HCT116 (cell line): ENCODE measurements at regions not wholly inside any gene's neighbourhood (a gene's known extent, or its start where the extent isn't known, plus 50 kb on each side); places are given as distances from the start of the nearest gene placed in this dataset.

Experiments
- ATAC-seq: fragments of 200-7000 bp; cut with Tn5 transposase; 2 replicates; pipeline ENCODE4 v1.9.1; 2020; ENCODE audit warnings: mild to moderate bottlenecking, moderate library complexity
- BruUV-seq: library from RNA; stranded (reverse); fragments of 400-500 nt; replicated peaks from 2 replicates; lab custom pipeline; 2021; lab: Mats Ljungman, UMichigan
- CTCF ChIA-PET: fragments of 300-600 bp; sonication (Branson Sonifier 250); formaldehyde crosslinking; loops from one replicate; lab custom pipeline; 2021; ENCODE audit warnings: antibody characterized with exemption; lab: Charles Lee
- POLR2A ChIA-PET: fragments of 300-600, 350-600 bp; sonication (Branson Sonifier 250); formaldehyde crosslinking; loops from one replicate; lab custom pipeline; 2021; ENCODE audit warnings: antibody characterized with exemption; lab: Charles Lee
- RAD21 ChIA-PET, 2 experiments: fragments of 300-600 bp; sonication (Branson Sonifier 250); formaldehyde crosslinking; loops; one replicate each; lab custom pipeline; 2023; ENCODE audit warnings: low total read pairs in 2 of 2; ENCODE audit not compliant: uncharacterized antibody in 2 of 2, unreplicated experiment in 2 of 2, low non-redundant PET in 1 of 2; lab: Charles Lee
- DNase-seq: peaks from one replicate; pipeline ENCODE4 v3.0.0-alpha.2; 2010; ENCODE audit warnings: low read depth, low spot score
- H2AFZ ChIP-seq: fragments of 200-600 bp; shearing (Covaris generic), sonication (generic); 2 replicates; pipeline ENCODE4 v1.6.1; 2017; ENCODE audit warnings: low read depth, mixed run types, mixed read lengths, antibody characterized with exemption, low read length; ENCODE audit not compliant: poor library complexity, severe bottlenecking
- H3K27ac ChIP-seq: 2 replicates; pipeline ENCODE4 v1.5.1; 2012; ENCODE audit warnings: low read depth, low read length
- H3K27me3 ChIP-seq: fragments of 200-600 bp; sonication (generic); 2 replicates; pipeline ENCODE4 v1.6.1; 2016; ENCODE audit warnings: mixed run types, low read length, mixed read lengths; ENCODE audit not compliant: insufficient read depth
- H3K36me3 ChIP-seq, 2 experiments: fragments of 200-500 bp in 1 of 2; fragments of 200-600 bp in 1 of 2; sonication (Bioruptor generic) in 1 of 2; sonication (generic) in 1 of 2; 2 replicates each; pipeline versions ENCODE4 v1.5.1 to v1.6.1; 2014 to 2016; ENCODE audit warnings: low read length in 2 of 2, inconsistent platforms in 1 of 2, mixed read lengths in 1 of 2, mixed run types in 1 of 2; ENCODE audit not compliant: insufficient read depth in 2 of 2, control insufficient read depth in 1 of 2
- H3K4me1 ChIP-seq, 2 experiments: fragments of 200-600 bp in 1 of 2; sonication (generic) in 1 of 2; 2 replicates each; pipeline versions ENCODE4 v1.5.1 to v1.6.1; 2012 to 2017; ENCODE audit warnings: low read length in 2 of 2, inconsistent platforms in 1 of 2, mild to moderate bottlenecking in 1 of 2, mixed read lengths in 1 of 2, mixed run types in 1 of 2, moderate library complexity in 1 of 2; ENCODE audit not compliant: insufficient read depth in 2 of 2, control insufficient read depth in 1 of 2
- H3K4me2 ChIP-seq: fragments of 200-600 bp; sonication (generic); 2 replicates; pipeline ENCODE4 v1.6.1; 2017; ENCODE audit warnings: mixed run types, low read length, mixed read lengths
- H3K4me3 ChIP-seq, 2 experiments: fragments of 200-600 bp in 1 of 2; sonication (generic) in 1 of 2; replicated peaks in 1 of 2; 2 replicates each; pipeline ENCODE4 v1.5.1; 2011 to 2016; ENCODE audit warnings: low read length in 2 of 2, control low read depth in 1 of 2, low read depth in 1 of 2, mild to moderate bottlenecking in 1 of 2, mixed read lengths in 1 of 2, mixed run types in 1 of 2
- H3K79me2 ChIP-seq: fragments of 200-600 bp; sonication (generic); 2 replicates; pipeline ENCODE4 v1.6.1; 2017; ENCODE audit warnings: mild to moderate bottlenecking, mixed run types, low read length, moderate library complexity, mixed read lengths; ENCODE audit not compliant: insufficient read depth
- H3K9ac ChIP-seq: fragments of 200-600 bp; sonication (generic); 2 replicates; pipeline ENCODE4 v1.6.1; 2016; ENCODE audit warnings: low read length, mixed read lengths
- H3K9me2 ChIP-seq: fragments of 200-600 bp; sonication (generic), shearing (Covaris generic); 2 replicates; pipeline ENCODE4 v1.6.1; 2017; ENCODE audit warnings: mixed run types, mild to moderate bottlenecking, moderate library complexity; ENCODE audit not compliant: insufficient read depth
- H3K9me3 ChIP-seq, 2 experiments: fragments of 200-500 bp in 1 of 2; fragments of 200-600 bp in 1 of 2; sonication (Bioruptor generic) in 1 of 2; sonication (generic) in 1 of 2; 2 replicates each; pipeline ENCODE4 v1.6.1; 2014 to 2017; ENCODE audit warnings: low read length in 2 of 2, mixed read lengths in 2 of 2, inconsistent platforms in 1 of 2, low read depth in 1 of 2, mild to moderate bottlenecking in 1 of 2, mixed run types in 1 of 2, moderate library complexity in 1 of 2; ENCODE audit not compliant: control insufficient read depth in 1 of 2, insufficient read depth in 1 of 2
- H4K20me1 ChIP-seq: fragments of 200-600 bp; sonication (generic), shearing (Covaris generic); 2 replicates; pipeline ENCODE4 v1.6.1; 2017; ENCODE audit warnings: mixed run types, mild to moderate bottlenecking, moderate library complexity; ENCODE audit not compliant: insufficient read depth
- ATF3 ChIP-seq: IDR thresholded peaks from 2 replicates; pipeline ENCODE4 v1.6.1; 2012
- CTCF ChIP-seq, 3 experiments: fragments of 200-600 bp in 1 of 3; sonication (generic) in 1 of 3; IDR thresholded peaks in 2 of 3; conservative IDR thresholded peaks in 1 of 3; 2 replicates each; pipeline ENCODE4 v1.5.1; 2012 to 2017; ENCODE audit warnings: low read depth in 2 of 3, low read length in 2 of 3, antibody characterized with exemption in 1 of 3, borderline replicate concordance in 1 of 3, control low read depth in 1 of 3, mild to moderate bottlenecking in 1 of 3, mixed read lengths in 1 of 3, mixed run types in 1 of 3, moderate library complexity in 1 of 3; ENCODE audit not compliant: insufficient read depth in 1 of 3
- EGR1 ChIP-seq: IDR thresholded peaks from 2 replicates; pipeline ENCODE4 v1.6.1; 2012; ENCODE audit warnings: low read depth
- EZH2 ChIP-seq: fragments of 200-600 bp; sonication (generic); IDR thresholded peaks from 2 replicates; pipeline ENCODE4 v1.6.1; 2017; ENCODE audit warnings: antibody characterized with exemption, mixed run types
- FOSL1 ChIP-seq: IDR thresholded peaks from 2 replicates; pipeline ENCODE4 v1.6.1; 2012; ENCODE audit warnings: low read depth
- MAX ChIP-seq: IDR thresholded peaks from 2 replicates; pipeline ENCODE4 v1.6.1; 2012
- RAD21 ChIP-seq: IDR thresholded peaks from 2 replicates; pipeline ENCODE4 v1.6.1; 2012; ENCODE audit warnings: low read depth, mild to moderate bottlenecking
- REST ChIP-seq: IDR thresholded peaks from 2 replicates; pipeline ENCODE4 v1.6.1; 2012; ENCODE audit warnings: low read depth
- SIN3A ChIP-seq: IDR thresholded peaks from 2 replicates; pipeline ENCODE4 v1.6.1; 2012; ENCODE audit warnings: low read depth
- YY1 ChIP-seq: IDR thresholded peaks from 2 replicates; pipeline ENCODE4 v1.6.1; 2011; ENCODE audit warnings: low read length, low read depth, moderate library complexity, mild to moderate bottlenecking; ENCODE audit not compliant: insufficient replicate concordance; ENCODE audit errors: extremely low read depth
- ZFX ChIP-seq: fragments of 450-650 bp; IDR thresholded peaks from 2 replicates; pipeline ENCODE4 v1.6.1; 2017
- intact Hi-C: fragments of 100-400 bp; cut with micrococcal nuclease; formaldehyde crosslinking; loops from 2 replicates; pipeline ENCODE4 v1.10.0; 2022

- no peak overlapping the region for H3K9ac ChIP-seq
- TF ChIP-seq FOSL1 (no peak), ATF3 (no peak), EGR1 (no peak), EZH2 (no peak), CTCF (IDR thresholded peaks at IDR 0.05 in 2 of 3, conservative IDR thresholded peaks at IDR 0.05 in 1 of 3; ENCODE audit: borderline replicate concordance in 1 of 3, insufficient read depth in 1 of 3, low read depth in 2 of 3, low read length in 2 of 3) (no peak), RAD21 (no peak), YY1 (no peak), ZFX (no peak)
- no peak overlapping the region for H3K4me3 ChIP-seq
- peaks cover 0 to 3% of the 10 kb centered on the region in 2 experiments; a peak in 1 of 4 replicates for H3K9me3 ChIP-seq
- RAD21 ChIA-PET, result no interaction called here
- CTCF ChIA-PET, result no interaction called here
- no peaks in the 10 kb centered on the region for H3K27me3 ChIP-seq
- H3K27ac ChIP-seq, result no peak overlapping the region
- intact Hi-C loops, result no loop called here
- no peaks in the 10 kb centered on the region for H3K79me2 ChIP-seq
- no peaks in the 10 kb centered on the region for H3K36me3 ChIP-seq
- no TSS peak for BruUV-seq
- ATAC-seq, result no peak
- H3K4me2 ChIP-seq, result no peak overlapping the region
- H2AFZ ChIP-seq, result no peak overlapping the region
- H3K9me2 ChIP-seq, result no peaks in the 10 kb centered on the region
- POLR2A ChIA-PET, result no interaction called here
- no peaks in the 10 kb centered on the region for H3K4me1 ChIP-seq
- no peak for DNase-seq
- no peaks in the 10 kb centered on the region for H4K20me1 ChIP-seq
Observed at GRCh38 chr14:87874676-87875075, 118.3 kb downstream of the GALC start.

GRCh38 chr14:87873741-87874140, 119.2 kb downstream of the GALC start:
- H4K20me1 ChIP-seq, result no peaks in the 10 kb centered on the region
- no peak overlapping the region for H3K4me2 ChIP-seq
- H3K9ac ChIP-seq, result no peak overlapping the region
- ChIA-PET POLR2A (no interaction called here), RAD21 (no interaction called here), CTCF (no interaction called here)
- TF ChIP-seq SIN3A (no peak), REST (no peak), YY1 (no peak), MAX (no peak)
- ATAC-seq (no peak), DNase-seq (no peak)
- no peaks in the 10 kb centered on the region for H3K36me3 ChIP-seq
- no peak overlapping the region for H3K4me3 ChIP-seq
- BruUV-seq, result no TSS peak
- no peak overlapping the region for H2AFZ ChIP-seq
- no peaks in the 10 kb centered on the region for H3K9me2 ChIP-seq
- intact Hi-C loops, result no loop called here
- H3K27me3 ChIP-seq, result no peaks in the 10 kb centered on the region
- peaks cover 3 to 9% of the 10 kb centered on the region in 2 experiments; a peak in 2 of 4 replicates for H3K9me3 ChIP-seq
- H3K27ac ChIP-seq, result no peak overlapping the region
- no peaks in the 10 kb centered on the region for H3K4me1 ChIP-seq
- no peaks in the 10 kb centered on the region for H3K79me2 ChIP-seq
